IPS-20b (cell line): ENCODE measurements at regions not wholly inside any gene's neighbourhood (a gene's known extent, or its start where the extent isn't known, plus 50 kb on each side); places are given as distances from the start of the nearest gene placed in this dataset.

Experiments
- H3K27ac ChIP-seq: one replicate; pipeline ENCODE4 v1.5.1; 2013; ENCODE audit warnings: low read length
- H3K27me3 ChIP-seq: 2 replicates; pipeline ENCODE4 v1.6.1; 2013; ENCODE audit warnings: mild to moderate bottlenecking, low read length, inconsistent platforms; ENCODE audit not compliant: insufficient read depth
- H3K36me3 ChIP-seq: 2 replicates; pipeline ENCODE4 v1.6.1; 2013; ENCODE audit warnings: low read depth, mild to moderate bottlenecking, inconsistent platforms, low read length, moderate library complexity; ENCODE audit not compliant: insufficient read depth
- H3K4me1 ChIP-seq: 2 replicates; pipeline ENCODE4 v1.6.1; 2013; ENCODE audit warnings: mild to moderate bottlenecking, control low read depth, inconsistent platforms, low read length, moderate library complexity; ENCODE audit not compliant: insufficient read depth
- H3K4me3 ChIP-seq: 2 replicates; pipeline ENCODE4 v1.5.1; 2013; ENCODE audit warnings: mild to moderate bottlenecking, low read length, inconsistent platforms
- H3K9ac ChIP-seq: 2 replicates; pipeline ENCODE4 v1.6.1; 2013; ENCODE audit warnings: low read depth, mild to moderate bottlenecking, inconsistent platforms, low read length, moderate library complexity
- H3K9me3 ChIP-seq: 2 replicates; pipeline ENCODE4 v1.6.1; 2013; ENCODE audit warnings: mild to moderate bottlenecking, low read depth, low read length, inconsistent platforms; ENCODE audit not compliant: insufficient read depth

- Histone ChIP-seq H3K4me1 (0 out of 2 replicates have a peak, but pooled peaks cover 3% of the 10 kb centered on the region), H3K27ac (no peak overlapping the region), H3K36me3 (no peaks in the 10 kb centered on the region), H3K9ac (no peak overlapping the region), H3K4me3 (no peak overlapping the region), H3K9me3 (no peaks in the 10 kb centered on the region), H3K27me3 (no peaks in the 10 kb centered on the region)
Measured at GRCh38 chr12:92560713-92561542, 141.9 kb upstream of the PLEKHG7 start.

GRCh38 chr12:92558806-92559205, 144.0 kb upstream of the PLEKHG7 start:
- no peak overlapping the region for H3K9ac ChIP-seq
- H3K9me3 ChIP-seq: no peaks in the 10 kb centered on the region
- H3K4me3 ChIP-seq: no peak overlapping the region
- H3K27ac ChIP-seq: no peak overlapping the region
- 0 out of 2 replicates have a peak, but pooled peaks cover 3% of the 10 kb centered on the region for H3K4me1 ChIP-seq
- H3K36me3 ChIP-seq: no peaks in the 10 kb centered on the region
- H3K27me3 ChIP-seq: no peaks in the 10 kb centered on the region

GRCh38 chr12:92558215-92558773, 144.5 kb upstream of the PLEKHG7 start:
- H3K27ac ChIP-seq: no peak overlapping the region

GRCh38 chr12:92557422-92557724, 145.4 kb upstream of the PLEKHG7 start:
- no peak overlapping the region for H3K9ac ChIP-seq
- 0 out of 2 replicates have a peak, but pooled peaks cover 3% of the 10 kb centered on the region for H3K4me1 ChIP-seq
- H3K27me3 ChIP-seq: no peaks in the 10 kb centered on the region
- H3K9me3 ChIP-seq: no peaks in the 10 kb centered on the region
- H3K36me3 ChIP-seq: no peaks in the 10 kb centered on the region
- H3K4me3 ChIP-seq: no peak overlapping the region
- H3K27ac ChIP-seq: no peak overlapping the region

More at GRCh38 chr12:92558215-92558773, 144.5 kb upstream of the PLEKHG7 start:
- no peak overlapping the region for H3K9ac ChIP-seq
- H3K36me3 ChIP-seq: no peaks in the 10 kb centered on the region
- no peaks in the 10 kb centered on the region for H3K9me3 ChIP-seq
- no peak overlapping the region for H3K4me3 ChIP-seq
- H3K4me1 ChIP-seq: 0 out of 2 replicates have a peak, but pooled peaks cover 3% of the 10 kb centered on the region
- no peaks in the 10 kb centered on the region for H3K27me3 ChIP-seq

- Histone ChIP-seq H3K4me3 (no peak overlapping the region), H3K4me1 (0 out of 2 replicates have a peak, but pooled peaks cover 3% of the 10 kb centered on the region), H3K27ac (no peak overlapping the region), H3K9me3 (no peaks in the 10 kb centered on the region), H3K9ac (no peak overlapping the region), H3K36me3 (no peaks in the 10 kb centered on the region), H3K27me3 (no peaks in the 10 kb centered on the region)
Measured at GRCh38 chr12:92556637-92557421, 146.0 kb upstream of the PLEKHG7 start.

GRCh38 chr12:92556141-92556540, 146.6 kb upstream of the PLEKHG7 start:
- Histone ChIP-seq H3K9me3 (no peaks in the 10 kb centered on the region), H3K36me3 (no peaks in the 10 kb centered on the region), H3K4me1 (0 out of 2 replicates have a peak, but pooled peaks cover 3% of the 10 kb centered on the region), H3K27ac (no peak overlapping the region), H3K27me3 (no peaks in the 10 kb centered on the region), H3K9ac (no peak overlapping the region), H3K4me3 (no peak overlapping the region)

- H3K27ac ChIP-seq: no peak overlapping the region
- no peaks in the 10 kb centered on the region for H3K36me3 ChIP-seq
- H3K9ac ChIP-seq: no peak overlapping the region
- no peaks in the 10 kb centered on the region for H3K27me3 ChIP-seq
- no peak overlapping the region for H3K4me3 ChIP-seq
- H3K4me1 ChIP-seq: 0 out of 2 replicates have a peak, but pooled peaks cover 3% of the 10 kb centered on the region
- H3K9me3 ChIP-seq: no peaks in the 10 kb centered on the region
Measured at GRCh38 chr12:92554158-92555073, 148.4 kb upstream of the PLEKHG7 start.

GRCh38 chr12:92553389-92553788, 149.4 kb upstream of the PLEKHG7 start:
- no peaks in the 10 kb centered on the region for H3K27me3 ChIP-seq
- no peak overlapping the region for H3K9ac ChIP-seq
- H3K36me3 ChIP-seq: no peaks in the 10 kb centered on the region
- H3K4me3 ChIP-seq: no peak overlapping the region
- H3K27ac ChIP-seq: no peak overlapping the region
- no peaks in the 10 kb centered on the region for H3K9me3 ChIP-seq
- 0 out of 2 replicates have a peak, but pooled peaks cover 3% of the 10 kb centered on the region for H3K4me1 ChIP-seq

GRCh38 chr12:92552412-92553108, 150.2 kb upstream of the PLEKHG7 start:
- H3K9ac ChIP-seq: no peak overlapping the region
- no peaks in the 10 kb centered on the region for H3K9me3 ChIP-seq
- H3K27ac ChIP-seq: no peak overlapping the region
- no peaks in the 10 kb centered on the region for H3K27me3 ChIP-seq
- H3K4me3 ChIP-seq: no peak overlapping the region
- 0 out of 2 replicates have a peak, but pooled peaks cover 3% of the 10 kb centered on the region for H3K4me1 ChIP-seq
- no peaks in the 10 kb centered on the region for H3K36me3 ChIP-seq

- H3K4me3 ChIP-seq: no peak overlapping the region
- H3K9me3 ChIP-seq: no peaks in the 10 kb centered on the region
- 0 out of 2 replicates have a peak, but pooled peaks cover 3% of the 10 kb centered on the region for H3K4me1 ChIP-seq
- no peaks in the 10 kb centered on the region for H3K27me3 ChIP-seq
- no peak overlapping the region for H3K9ac ChIP-seq
- H3K36me3 ChIP-seq: no peaks in the 10 kb centered on the region
- H3K27ac ChIP-seq: no peak overlapping the region
Measured at GRCh38 chr12:92551853-92552397, 150.9 kb upstream of the PLEKHG7 start.
